GM19455 (cell line): ENCODE measurements at regions not wholly inside any gene's neighbourhood (a gene's known extent, or its start where the extent isn't known, plus 50 kb on each side); places are given as distances from the start of the nearest gene placed in this dataset.

Experiments used
- ATAC-seq: cut with Tn5 transposase; IDR thresholded peaks from one replicate; pipeline ENCODE4 v1.9.1; 2021; ENCODE audit not compliant: unreplicated experiment

- no peak for ATAC-seq
Observed at GRCh38 chr20:39309458-39309857, 347.3 kb downstream of the DHX35 start.

GRCh38 chr20:39302312-39302711 lies 340.2 kb downstream of the DHX35 start:
- ATAC-seq = no peak

GRCh38 chr20:39299783-39300182 lies 337.6 kb downstream of the DHX35 start:
- ATAC-seq = no peak

- no peak for ATAC-seq
Observed at GRCh38 chr20:39298571-39299506, 336.7 kb downstream of the DHX35 start.

- ATAC-seq = no peak
Observed at GRCh38 chr20:39298121-39298520, 336.0 kb downstream of the DHX35 start.

GRCh38 chr20:39295301-39295700 lies 333.2 kb downstream of the DHX35 start:
- no peak for ATAC-seq

- ATAC-seq = no peak
Observed at GRCh38 chr20:39294137-39294725, 332.1 kb downstream of the DHX35 start.

- no peak for ATAC-seq
Observed at GRCh38 chr20:39292193-39292736, 330.1 kb downstream of the DHX35 start.

GRCh38 chr20:39291301-39291700 lies 329.2 kb downstream of the DHX35 start:
- ATAC-seq = no peak

GRCh38 chr20:39290575-39290974 lies 328.4 kb downstream of the DHX35 start:
- ATAC-seq = no peak

GRCh38 chr20:39289831-39290230 lies 327.7 kb downstream of the DHX35 start:
- ATAC-seq = no peak

- no peak for ATAC-seq
Observed at GRCh38 chr20:39289316-39289715, 327.2 kb downstream of the DHX35 start.

GRCh38 chr20:39283464-39283863 lies 321.3 kb downstream of the DHX35 start:
- ATAC-seq = no peak

GRCh38 chr20:39282619-39283092 lies 320.5 kb downstream of the DHX35 start:
- no peak for ATAC-seq

- no peak for ATAC-seq
Observed at GRCh38 chr20:39280875-39281274, 318.7 kb downstream of the DHX35 start.

- no peak for ATAC-seq
Observed at GRCh38 chr20:39278230-39278788, 316.2 kb downstream of the DHX35 start.

GRCh38 chr20:39277185-39277584 lies 315.0 kb downstream of the DHX35 start:
- no peak for ATAC-seq

- no peak for ATAC-seq
Observed at GRCh38 chr20:39270837-39271604, 308.9 kb downstream of the DHX35 start.

GRCh38 chr20:39269493-39270217 lies 307.5 kb downstream of the DHX35 start:
- no peak for ATAC-seq

GRCh38 chr20:39268981-39269461 lies 306.9 kb downstream of the DHX35 start:
- no peak for ATAC-seq
